ENCODE measurements at regions not wholly inside any gene's neighbourhood (a gene's known extent, or its start where the extent isn't known, plus 50 kb on each side); places are given as distances from the start of the nearest gene placed in this dataset.

DNA sequence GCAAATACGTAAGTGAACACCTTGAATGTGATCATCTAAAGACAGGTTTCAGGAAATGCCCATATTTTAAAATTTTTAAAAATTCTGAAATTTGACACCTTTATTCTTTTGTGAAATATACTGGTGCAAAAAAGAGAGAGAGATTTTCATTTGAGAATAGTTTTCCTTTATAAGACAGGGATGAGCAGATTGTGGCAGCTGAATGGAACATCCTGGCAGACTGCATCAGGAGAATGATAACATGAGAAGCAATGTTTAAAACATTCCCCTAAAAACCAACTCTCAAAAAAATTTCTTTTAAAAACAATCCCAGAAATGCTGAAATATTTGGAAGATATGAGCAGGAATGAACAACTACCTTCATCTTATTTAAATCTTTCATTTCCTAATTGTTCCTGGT lies 744.8 kb upstream of the ID2 start:
- no peaks in the 10 kb centered on the region for H3K36me3 ChIP-seq
- no peak for DNase-seq (ENCODE audit: low spot score)
- no peak overlapping the region for H3K4me3 ChIP-seq
- no peaks in the 10 kb centered on the region for H3K9me3 ChIP-seq
- no peaks in the 10 kb centered on the region for H3K27me3 ChIP-seq
- TF ChIP-seq, protein P1, sequence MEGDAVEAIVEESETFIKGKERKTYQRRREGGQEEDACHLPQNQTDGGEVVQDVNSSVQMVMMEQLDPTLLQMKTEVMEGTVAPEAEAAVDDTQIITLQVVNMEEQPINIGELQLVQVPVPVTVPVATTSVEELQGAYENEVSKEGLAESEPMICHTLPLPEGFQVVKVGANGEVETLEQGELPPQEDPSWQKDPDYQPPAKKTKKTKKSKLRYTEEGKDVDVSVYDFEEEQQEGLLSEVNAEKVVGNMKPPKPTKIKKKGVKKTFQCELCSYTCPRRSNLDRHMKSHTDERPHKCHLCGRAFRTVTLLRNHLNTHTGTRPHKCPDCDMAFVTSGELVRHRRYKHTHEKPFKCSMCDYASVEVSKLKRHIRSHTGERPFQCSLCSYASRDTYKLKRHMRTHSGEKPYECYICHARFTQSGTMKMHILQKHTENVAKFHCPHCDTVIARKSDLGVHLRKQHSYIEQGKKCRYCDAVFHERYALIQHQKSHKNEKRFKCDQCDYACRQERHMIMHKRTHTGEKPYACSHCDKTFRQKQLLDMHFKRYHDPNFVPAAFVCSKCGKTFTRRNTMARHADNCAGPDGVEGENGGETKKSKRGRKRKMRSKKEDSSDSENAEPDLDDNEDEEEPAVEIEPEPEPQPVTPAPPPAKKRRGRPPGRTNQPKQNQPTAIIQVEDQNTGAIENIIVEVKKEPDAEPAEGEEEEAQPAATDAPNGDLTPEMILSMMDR (IDR thresholded peaks at IDR 0.05): no peak
- H3K27ac ChIP-seq: no peak overlapping the region
- H3K4me1 ChIP-seq: no peaks in the 10 kb centered on the region

DNA sequence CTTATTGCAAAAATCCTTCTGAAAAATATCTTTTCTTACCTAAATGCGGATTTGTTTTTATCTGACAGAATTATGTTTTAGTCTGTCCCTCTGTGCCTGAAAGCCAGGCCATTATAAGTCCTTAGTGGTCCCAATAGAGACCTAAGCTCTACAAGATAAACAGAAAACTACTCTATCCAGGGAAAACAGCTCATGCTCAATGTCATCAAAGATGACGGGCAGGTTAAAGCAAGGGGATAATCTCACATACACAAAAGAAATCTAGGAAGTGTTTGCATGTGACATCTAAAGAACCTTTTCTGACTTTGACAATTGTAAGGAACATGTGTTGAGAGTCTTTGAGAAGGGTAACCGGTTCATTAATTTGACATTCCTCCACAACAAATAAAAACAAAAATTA lies 741.1 kb upstream of the ID2 start:
- H3K27ac ChIP-seq: no peak overlapping the region
- no peak for DNase-seq (ENCODE audit: low spot score)
- no peaks in the 10 kb centered on the region for H3K4me1 ChIP-seq
- TF ChIP-seq, protein P1 (IDR thresholded peaks at IDR 0.05): no peak
- no peaks in the 10 kb centered on the region for H3K27me3 ChIP-seq
- H3K36me3 ChIP-seq: no peaks in the 10 kb centered on the region
- no peaks in the 10 kb centered on the region for H3K9me3 ChIP-seq
- no peak overlapping the region for H3K4me3 ChIP-seq

DNA sequence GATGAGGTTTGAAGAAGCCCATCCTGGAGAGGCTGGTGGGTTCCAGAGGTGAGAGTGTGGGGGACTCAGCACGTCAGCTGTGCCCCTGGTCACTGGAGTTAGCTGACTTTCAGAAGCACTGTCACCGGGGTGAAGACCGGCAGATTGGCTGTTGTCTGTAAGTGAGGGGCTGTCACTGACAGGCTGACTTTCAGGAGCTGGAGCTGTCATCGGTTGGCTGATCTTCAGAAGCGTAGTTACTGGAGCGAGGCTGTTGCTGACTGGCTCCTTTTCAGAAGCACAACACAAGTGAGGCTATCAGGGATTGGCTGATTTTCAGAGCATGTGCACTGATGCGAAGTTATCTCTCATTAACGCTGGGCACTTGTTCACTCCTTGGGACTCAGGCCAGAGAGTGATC lies 738.4 kb upstream of the ID2 start:
- no peak for DNase-seq (ENCODE audit: low spot score)
- TF ChIP-seq, protein P1 (IDR thresholded peaks at IDR 0.05): no peak
- Histone ChIP-seq H3K4me1 (no peaks in the 10 kb centered on the region), H3K9me3 (no peaks in the 10 kb centered on the region), H3K4me3 (no peak overlapping the region), H3K36me3 (no peaks in the 10 kb centered on the region), H3K27ac (no peak overlapping the region), H3K27me3 (no peaks in the 10 kb centered on the region)

DNA sequence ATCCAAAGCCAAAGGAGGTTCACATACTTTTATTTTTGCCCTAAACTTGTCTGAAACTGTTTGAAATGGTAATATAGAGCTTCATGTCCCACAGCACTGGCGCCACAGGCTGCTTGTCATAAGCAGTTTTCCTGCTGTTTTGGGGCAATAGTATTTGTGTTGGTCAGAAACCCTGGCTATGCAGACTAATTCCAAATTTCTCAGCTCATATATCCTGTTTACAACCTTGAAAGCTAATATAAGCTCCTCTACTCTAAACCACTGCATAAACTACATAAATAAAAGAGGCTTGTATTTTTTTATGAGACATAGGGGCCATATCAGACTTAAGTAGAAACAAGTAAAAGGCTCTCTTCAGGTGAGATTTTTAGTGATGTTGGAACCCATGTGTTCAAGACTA lies 736.8 kb upstream of the ID2 start:
- no peak for DNase-seq (ENCODE audit: low spot score)
- Histone ChIP-seq H3K27me3 (no peaks in the 10 kb centered on the region), H3K4me1 (no peaks in the 10 kb centered on the region), H3K9me3 (no peaks in the 10 kb centered on the region), H3K36me3 (no peaks in the 10 kb centered on the region), H3K4me3 (no peak overlapping the region), H3K27ac (no peak overlapping the region)
- TF ChIP-seq, protein P1 (IDR thresholded peaks at IDR 0.05): no peak

DNA sequence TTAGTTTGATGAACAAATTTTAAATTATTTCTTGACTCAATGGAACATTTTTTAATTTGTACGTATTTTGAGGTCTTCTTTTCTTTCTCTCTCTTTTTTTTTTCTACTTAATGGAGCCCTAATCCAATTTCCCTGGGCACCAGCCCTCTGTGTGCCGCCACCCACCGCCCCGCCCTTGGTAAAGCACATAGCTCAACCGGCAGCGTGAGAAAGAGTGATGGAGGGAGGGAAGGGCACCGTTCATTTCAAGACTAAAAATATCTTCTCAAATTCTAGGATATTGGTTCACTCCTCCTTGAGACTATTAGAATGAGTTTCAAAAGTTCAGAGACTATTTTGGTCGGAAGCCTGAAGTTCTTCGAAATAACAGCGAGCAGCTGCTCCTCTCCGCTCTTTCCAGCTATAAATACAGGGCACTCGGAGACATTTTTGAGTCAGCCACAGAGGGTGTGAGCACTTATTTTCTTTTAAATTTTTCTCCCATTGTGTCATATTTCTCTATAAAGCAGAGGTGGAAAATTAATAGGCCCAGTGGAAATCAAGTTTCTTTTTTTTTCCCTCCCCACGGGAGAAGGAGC lies 731.7 kb upstream of the ID2 start:
- DNase-seq (ENCODE audit: low spot score): no peak
- no peak overlapping the region for H3K4me3 ChIP-seq
- TF ChIP-seq, protein P1 (IDR thresholded peaks at IDR 0.05): no peak
- H3K27me3 ChIP-seq: no peaks in the 10 kb centered on the region
- no peaks in the 10 kb centered on the region for H3K36me3 ChIP-seq
- no peaks in the 10 kb centered on the region for H3K4me1 ChIP-seq
- H3K9me3 ChIP-seq: no peaks in the 10 kb centered on the region
- no peak overlapping the region for H3K27ac ChIP-seq

DNA sequence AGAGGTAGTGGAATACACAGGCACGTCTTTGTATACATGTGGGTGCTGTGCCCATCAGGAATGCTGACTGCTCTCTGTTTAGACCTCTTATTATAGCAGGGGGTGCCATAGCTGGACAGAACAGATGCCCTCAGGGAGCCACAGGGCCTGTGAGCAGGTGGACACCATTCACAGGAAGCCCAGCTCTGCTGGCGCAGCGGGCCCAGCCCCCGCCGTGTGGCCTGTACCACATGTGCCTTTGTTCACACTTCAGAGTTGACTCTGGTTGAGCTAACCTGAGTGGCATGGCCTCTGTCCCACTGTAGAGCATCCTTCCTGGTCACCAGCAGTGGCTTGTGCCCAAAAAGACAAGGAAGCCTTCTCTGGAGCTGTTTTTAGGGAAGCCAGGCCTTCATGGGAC lies 730.9 kb upstream of the ID2 start:
- Histone ChIP-seq H3K9me3 (no peaks in the 10 kb centered on the region), H3K27ac (no peak overlapping the region), H3K4me1 (no peaks in the 10 kb centered on the region), H3K4me3 (no peak overlapping the region), H3K36me3 (no peaks in the 10 kb centered on the region), H3K27me3 (no peaks in the 10 kb centered on the region)
- TF ChIP-seq, protein P1 (IDR thresholded peaks at IDR 0.05): no peak
- DNase-seq (ENCODE audit: low spot score): no peak

Measured in right atrium auricular region (tissue), 2 donors.